Ovary (tissue), 3 donors: ENCODE measurements at regions not wholly inside any gene's neighbourhood (a gene's known extent, or its start where the extent isn't known, plus 50 kb on each side); places are given as distances from the start of the nearest gene placed in this dataset.

ENCODE experiments used
- CTCF ChIP-seq, 3 donors: fragments of 450-650 bp in 2 of 3; fragments of 200-600 bp in 1 of 3; IDR thresholded peaks; one replicate each; pipeline versions ENCODE4 v1.5.1 to v1.8.0; 2016 to 2022; ENCODE audit warnings: antibody characterized with exemption in 3 of 3, mild to moderate bottlenecking in 1 of 3
- EP300 ChIP-seq: sonication (generic); formaldehyde crosslinking; IDR thresholded peaks from one replicate; pipeline ENCODE4 v1.6.1; 2017; ENCODE audit warnings: antibody characterized with exemption
- POLR2A ChIP-seq: fragments of 450-650 bp; IDR thresholded peaks from one replicate; pipeline ENCODE4 v1.6.1; 2017; ENCODE audit warnings: antibody characterized with exemption, mild to moderate bottlenecking, moderate library complexity
- donor health status: DM: no; HTN: no; CAD: no.

- no peak for TF ChIP-seq CTCF (IDR thresholded peaks at IDR 0.05)
- no peak for TF ChIP-seq POLR2A
- TF ChIP-seq EP300: no peak
Observed at GRCh38 chr1:232363008-232363407, 266.9 kb downstream of the SIPA1L2 start.
